Testis (tissue), 2 donors: ENCODE measurements at regions not wholly inside any gene's neighbourhood (a gene's known extent, or its start where the extent isn't known, plus 50 kb on each side); places are given as distances from the start of the nearest gene placed in this dataset.

Experiments used
- CTCF ChIP-seq, 3 experiments: fragments of 450-650 bp in 2 of 3; fragments of 200-600 bp in 1 of 3; sonication (generic) in 1 of 3; IDR thresholded peaks; one replicate each; pipeline ENCODE4 v1.5.1; 2016 to 2019; ENCODE audit warnings: antibody characterized with exemption in 3 of 3, mild to moderate bottlenecking in 2 of 3, moderate library complexity in 1 of 3
- POLR2A ChIP-seq: fragments of 450-650 bp; IDR thresholded peaks from one replicate; pipeline ENCODE4 v1.6.1; 2017; ENCODE audit warnings: antibody characterized with exemption, mild to moderate bottlenecking, moderate library complexity

DNA sequence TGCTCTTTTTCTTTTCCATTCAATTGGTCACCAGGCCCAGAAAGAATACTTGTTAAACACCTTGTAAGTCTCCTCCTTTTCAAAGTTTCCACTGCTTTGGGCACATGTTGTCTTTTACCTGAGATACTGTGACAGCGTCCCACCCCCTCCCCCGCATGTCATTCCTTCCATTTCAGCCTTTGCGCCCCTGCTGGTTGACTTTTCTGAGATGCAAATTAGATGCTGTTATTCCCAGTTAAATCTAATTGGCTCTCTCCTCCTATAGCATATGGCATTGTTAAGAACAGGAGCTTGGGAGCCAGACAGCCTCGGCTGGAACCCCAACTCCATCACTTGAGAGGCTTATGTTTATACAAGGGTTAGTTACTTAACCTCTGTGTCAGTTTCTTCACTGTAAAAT lies 80.3 kb upstream of the GAREM1 start:
- TF ChIP-seq CTCF (IDR thresholded peaks at IDR 0.05), result no peak
- no peak for TF ChIP-seq POLR2A
